PC-9 (cell line): ENCODE measurements at regions not wholly inside any gene's neighbourhood (a gene's known extent, or its start where the extent isn't known, plus 50 kb on each side); places are given as distances from the start of the nearest gene placed in this dataset.

Source experiments
- EZH2 ChIP-seq: fragments of 200-600 bp; sonication (generic); IDR thresholded peaks from 2 replicates; pipeline ENCODE4 v1.8.0; 2017; ENCODE audit warnings: antibody characterized with exemption, low read depth
- TF ChIP-seq, protein P1 (sequence below): fragments of 200-600 bp; sonication (generic); conservative IDR thresholded peaks from 2 replicates; pipeline ENCODE4 v1.6.1; 2017; ENCODE audit warnings: mixed run types, antibody characterized with exemption, mild to moderate bottlenecking, moderate library complexity

DNA sequence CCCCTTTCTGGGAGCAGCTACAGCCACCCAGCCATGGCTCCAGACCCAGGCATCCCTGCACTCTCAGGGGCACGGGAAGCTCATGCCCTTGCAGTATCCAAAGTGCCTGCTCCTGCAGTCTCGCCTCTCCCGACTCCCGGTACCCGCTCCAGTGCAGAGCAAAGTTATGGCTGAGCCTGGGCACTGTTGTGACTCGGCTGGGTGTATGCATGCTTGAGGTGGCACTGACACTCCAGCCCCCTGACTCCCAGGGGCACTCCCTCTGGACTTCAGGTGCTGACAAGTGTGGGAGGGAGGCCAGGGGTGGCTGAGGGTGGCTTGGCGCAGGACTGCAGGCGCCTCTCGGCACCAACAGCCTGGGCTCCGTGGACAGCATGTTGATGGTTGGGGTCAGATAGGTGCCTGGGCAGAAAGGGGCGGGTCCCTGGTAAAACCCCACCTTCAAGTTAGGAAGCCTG lies 580.1 kb upstream of the ADGRL2 start:
- TF ChIP-seq, protein P1, sequence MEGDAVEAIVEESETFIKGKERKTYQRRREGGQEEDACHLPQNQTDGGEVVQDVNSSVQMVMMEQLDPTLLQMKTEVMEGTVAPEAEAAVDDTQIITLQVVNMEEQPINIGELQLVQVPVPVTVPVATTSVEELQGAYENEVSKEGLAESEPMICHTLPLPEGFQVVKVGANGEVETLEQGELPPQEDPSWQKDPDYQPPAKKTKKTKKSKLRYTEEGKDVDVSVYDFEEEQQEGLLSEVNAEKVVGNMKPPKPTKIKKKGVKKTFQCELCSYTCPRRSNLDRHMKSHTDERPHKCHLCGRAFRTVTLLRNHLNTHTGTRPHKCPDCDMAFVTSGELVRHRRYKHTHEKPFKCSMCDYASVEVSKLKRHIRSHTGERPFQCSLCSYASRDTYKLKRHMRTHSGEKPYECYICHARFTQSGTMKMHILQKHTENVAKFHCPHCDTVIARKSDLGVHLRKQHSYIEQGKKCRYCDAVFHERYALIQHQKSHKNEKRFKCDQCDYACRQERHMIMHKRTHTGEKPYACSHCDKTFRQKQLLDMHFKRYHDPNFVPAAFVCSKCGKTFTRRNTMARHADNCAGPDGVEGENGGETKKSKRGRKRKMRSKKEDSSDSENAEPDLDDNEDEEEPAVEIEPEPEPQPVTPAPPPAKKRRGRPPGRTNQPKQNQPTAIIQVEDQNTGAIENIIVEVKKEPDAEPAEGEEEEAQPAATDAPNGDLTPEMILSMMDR = no peak
- no peak for TF ChIP-seq EZH2
